ENCODE measurements at regions not wholly inside any gene's neighbourhood (a gene's known extent, or its start where the extent isn't known, plus 50 kb on each side); places are given as distances from the start of the nearest gene placed in this dataset.

DNA sequence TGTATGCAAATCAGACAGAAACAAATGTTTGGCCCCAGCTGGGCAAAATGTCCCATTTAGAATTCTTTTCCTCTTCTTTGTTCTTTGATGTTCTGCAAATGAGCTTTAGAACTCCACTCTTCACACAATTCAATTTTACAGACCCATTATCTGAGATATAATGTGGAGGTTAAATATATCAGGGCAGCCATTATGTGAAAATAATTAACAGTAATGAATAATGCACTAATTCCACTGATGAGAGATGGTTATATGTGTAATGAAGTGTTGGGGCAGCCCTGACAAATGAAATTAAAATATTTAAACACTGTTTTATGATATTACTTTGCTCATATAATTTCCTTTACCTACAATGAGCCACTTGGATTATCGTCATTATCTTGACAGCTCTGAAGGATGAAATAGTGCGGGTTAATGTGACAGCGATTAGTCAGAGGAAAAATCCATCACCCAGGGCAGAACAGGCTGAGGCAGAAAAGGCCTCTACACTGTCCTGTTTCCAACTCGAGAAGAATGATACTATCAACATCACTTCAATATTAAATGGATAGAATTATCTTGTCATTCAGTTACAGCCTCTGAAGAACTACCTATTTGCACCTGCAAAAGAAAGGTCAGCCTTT, 321.1 kb downstream of the RBM26 start:
- no peak for DNase-seq

DNA sequence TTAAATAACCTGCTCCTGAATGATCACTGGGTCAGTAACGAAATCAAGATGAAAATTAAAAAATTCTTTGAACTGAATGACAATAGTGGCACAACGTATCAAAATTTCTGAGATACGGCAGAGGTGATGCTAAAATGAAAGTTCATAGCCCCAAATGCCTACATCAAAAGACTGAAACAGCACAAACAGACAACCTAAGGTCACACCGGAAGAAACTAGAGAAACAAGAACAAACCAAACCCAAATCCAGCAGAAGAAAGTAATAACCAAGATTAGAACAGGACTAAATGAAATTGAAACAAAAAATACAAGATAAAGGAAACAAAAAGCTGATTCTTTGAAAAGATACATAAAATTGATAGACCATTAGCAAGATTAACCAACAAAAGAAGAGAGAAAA, 324.1 kb downstream of the RBM26 start:
- no peak for DNase-seq

DNA sequence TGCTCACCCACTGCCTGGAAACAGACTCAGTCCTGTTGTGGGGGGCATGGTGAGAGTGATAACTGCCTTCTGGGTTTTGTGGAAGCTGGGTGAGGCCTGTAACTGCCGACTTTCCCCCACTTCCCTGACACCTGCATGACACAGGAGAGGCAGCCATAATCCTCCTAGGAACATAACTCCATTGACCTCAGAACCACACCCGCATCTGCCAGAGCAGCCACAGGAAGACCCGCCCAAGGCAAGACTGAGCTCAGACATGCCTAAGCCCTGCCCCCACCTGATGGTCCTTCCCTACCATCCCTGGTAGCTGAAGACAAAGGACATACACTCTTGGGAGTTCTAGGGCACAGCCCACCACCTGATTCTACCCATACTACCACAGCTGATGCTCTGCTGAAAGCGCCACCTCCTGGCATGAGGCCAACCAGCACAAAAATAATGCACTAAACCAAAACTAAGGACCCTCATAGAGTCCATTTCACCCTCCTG, 326.7 kb downstream of the RBM26 start:
- no peak for DNase-seq

DNA sequence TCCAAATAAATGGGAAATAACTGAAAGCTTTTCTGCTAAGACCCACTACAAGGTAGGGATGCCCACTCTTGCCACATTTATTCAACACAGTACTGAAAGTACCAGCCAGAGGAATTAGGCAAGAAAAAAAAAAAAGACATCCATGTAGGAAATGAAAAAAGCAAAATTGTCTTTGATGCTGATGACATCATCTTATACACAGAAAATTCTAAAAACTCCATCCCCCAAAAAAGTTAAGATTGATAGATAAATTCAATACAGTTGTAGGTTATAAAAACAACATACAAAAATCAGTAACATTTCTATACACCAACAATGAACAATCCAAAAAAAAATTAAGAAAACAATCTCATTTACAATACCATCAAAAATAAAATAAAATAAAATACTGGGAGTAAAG, 330.4 kb downstream of the RBM26 start:
- DNase-seq, result no peak

DNA sequence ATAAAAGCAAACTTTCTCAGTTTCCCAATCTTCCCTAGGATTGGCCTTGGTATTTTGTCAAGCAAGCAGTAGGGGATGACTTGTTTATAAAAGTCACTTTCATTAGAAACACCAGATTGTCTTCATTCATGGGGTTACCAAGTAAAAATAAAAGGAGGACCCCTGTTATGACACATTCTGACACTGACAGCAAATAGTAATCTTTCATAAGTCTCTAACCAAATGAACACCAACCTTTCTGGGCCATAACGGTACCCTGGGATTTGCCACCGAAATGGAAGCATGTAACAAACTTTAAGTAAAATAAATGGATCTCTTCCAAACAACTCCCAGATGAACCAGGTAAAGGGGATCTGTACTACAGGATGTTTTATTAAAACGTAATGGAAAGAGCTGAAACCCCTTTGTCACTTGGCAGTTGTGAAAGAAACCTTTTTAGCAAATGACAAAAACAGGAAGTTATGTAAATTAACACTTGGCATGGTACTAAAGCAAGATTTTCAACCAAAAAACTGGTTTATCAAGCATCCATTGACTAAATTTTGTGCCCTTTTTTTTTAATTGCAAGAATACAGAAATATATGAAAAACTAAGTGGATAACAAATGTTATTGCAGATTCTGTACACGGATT, 335.6 kb downstream of the RBM26 start:
- no peak for DNase-seq

DNA sequence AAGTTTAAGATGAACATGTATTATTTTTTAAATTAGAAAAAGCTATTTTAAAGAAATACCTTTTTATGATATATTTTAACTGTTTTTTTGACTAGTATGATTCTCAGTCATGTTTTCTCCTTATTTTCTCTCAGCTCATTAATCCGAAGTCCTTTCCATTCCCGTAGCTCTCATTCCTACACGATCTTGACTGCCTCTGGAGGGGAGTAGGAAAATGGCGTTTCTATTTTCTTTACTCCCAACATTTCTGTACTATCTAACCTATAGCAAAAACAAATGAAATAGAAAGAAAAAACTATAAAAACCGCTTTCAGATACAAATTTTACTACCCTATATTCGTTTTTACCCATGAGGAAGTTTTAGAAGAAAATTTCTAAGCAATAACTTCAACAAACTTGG, 343.8 kb downstream of the RBM26 start:
- no peak for DNase-seq

DNA sequence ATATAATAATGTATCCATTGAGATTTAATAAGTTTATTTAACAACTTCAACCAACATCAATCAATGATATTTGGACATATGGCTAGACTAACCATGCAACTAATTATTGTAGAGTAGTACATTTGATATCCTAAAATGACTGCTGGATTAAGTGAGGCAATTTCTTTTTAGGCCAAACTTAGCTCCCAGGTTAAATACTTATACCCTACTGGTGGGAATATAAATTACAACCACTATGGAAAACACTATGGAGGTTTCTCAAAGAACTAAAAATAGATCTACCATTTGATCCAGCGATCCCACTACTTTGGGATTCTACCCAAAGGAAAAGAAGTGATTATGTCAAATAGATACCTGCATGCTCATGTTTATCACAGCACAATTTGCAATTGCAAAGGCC, 345.8 kb downstream of the RBM26 start:
- DNase-seq, result no peak

DNA sequence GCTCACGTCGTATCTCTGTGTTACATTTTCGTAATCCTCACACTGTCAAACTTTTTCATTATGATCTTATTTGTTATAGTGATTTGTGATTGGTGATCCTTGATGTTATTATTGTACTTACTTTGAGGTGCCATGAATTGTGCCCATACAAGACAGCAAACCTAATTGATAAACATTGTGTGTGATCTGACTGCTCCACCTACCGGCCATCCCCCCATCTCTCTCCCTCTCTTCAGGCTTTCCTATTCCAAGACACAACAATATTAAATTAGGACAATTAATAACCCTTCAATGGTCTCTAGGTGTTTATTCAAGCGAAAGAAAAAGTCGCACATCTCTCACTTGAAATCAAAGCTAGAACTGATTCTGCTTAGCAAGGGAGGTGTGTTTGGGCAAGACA, 349.3 kb downstream of the RBM26 start:
- DNase-seq, result no peak

DNA sequence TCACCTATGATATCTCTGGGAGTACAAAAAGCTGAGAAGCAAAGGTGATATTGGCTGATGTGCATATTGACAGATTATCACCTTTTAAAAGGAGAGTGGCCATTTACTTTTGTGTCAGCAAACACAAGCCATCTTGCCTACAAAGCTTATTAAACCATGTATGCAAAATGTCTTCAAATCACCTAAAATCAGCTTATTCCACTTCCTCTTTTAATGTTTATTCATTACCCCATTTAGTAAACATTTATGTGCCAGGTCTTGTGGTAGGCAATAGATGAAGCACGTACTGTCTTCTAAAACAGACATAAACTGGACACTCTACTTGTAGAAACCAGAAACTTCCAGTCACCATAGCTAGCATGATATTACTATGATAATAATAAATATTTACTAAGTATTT, 354.6 kb downstream of the RBM26 start:
- no peak for DNase-seq

DNA sequence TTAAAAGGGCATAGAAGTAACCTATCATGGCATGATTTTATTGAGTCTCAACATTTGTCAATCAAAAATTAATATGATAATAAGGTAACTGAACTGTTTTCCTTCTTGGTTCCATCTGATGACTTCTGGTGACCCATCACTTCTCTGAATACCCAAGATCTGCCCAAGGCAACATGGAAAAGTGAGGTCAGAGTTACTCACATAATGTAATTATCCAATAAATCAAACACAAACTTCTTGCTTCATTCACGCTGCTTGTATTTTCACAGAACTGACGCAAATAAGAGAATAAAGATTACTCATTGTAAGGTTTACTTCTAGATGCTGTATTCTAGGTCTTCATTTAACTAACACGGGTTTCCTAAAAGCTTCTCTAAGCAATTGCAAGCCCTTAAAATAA, 361.6 kb downstream of the RBM26 start:
- no peak for DNase-seq

DNA sequence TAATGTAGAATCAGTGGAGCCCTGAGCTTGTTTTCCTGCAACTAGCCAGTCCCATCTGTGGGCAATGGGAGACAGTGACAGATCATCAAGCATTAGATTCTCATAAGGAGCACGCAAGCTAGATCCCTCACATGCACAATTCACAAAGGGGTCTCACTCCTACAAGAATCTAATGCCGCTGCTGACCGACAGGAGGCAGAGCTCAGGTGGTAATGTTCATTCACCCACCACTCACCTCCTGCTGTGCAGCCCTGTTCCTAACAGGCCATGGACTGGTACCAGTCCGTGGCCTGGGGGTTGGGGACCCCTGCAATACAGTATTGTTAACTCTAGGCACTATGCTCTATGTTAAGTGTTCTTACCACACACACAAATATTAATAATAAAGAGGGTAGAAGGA, 362.8 kb downstream of the RBM26 start:
- no peak for DNase-seq

DNA sequence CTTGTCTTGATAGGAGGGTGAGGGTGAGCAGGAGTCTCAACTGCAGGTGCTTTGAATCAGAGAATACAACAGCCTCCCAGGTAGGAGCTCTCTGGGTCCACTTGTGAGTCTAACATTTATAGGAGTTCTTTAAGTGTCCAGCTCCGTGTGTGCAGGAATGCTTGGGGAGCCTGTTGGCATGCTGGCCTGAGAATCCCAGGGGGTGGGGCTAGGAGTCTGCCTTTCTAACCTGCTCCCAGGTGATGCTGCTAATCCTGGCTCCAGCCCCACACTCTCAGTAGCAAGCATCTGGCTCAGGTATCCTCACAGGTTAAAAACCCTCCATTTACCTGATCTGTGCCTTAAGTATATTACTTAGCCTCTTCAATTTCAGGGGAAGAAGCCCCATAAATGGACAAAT, 368.9 kb downstream of the RBM26 start:
- DNase-seq, result no peak

DNA sequence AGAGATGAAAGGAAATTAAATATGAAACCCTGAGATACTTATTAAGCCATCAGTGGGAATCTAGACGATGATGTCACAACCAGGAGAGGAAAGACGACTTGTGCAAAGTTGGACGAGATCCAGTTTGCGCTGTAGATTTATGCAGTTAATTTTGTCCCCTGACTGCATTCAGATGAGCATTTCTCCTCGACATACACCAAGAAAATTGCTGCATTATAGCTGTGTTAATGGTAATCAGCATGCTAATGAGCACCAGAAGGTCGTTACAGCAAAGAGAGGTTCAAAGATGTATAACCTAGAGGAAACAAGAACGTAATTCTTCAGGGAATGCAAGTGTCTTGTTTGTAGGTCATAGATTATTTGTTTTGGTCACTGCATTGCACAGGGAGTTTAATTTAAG, 371.7 kb downstream of the RBM26 start:
- no peak for DNase-seq

DNA sequence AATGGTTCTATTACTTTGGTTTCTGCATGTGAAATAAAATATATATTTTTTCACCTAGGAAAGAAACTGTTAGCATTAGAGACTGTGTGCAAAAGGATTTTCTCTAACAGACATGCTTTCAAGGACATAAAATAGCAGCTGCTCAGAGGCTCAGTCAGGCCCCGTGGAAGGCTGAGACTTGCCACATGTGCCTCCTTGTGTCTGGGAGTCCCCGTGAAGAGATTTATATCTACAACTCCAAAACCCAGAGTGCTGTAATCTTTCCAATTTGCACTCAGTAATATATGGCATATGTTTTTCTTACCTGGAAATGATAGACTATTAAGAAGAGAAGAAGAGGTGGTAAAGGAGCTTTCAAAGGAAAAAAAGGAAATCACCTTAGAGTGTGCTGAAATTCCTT, 371.6 kb upstream of the OBI1 start:
- no peak for DNase-seq

DNA sequence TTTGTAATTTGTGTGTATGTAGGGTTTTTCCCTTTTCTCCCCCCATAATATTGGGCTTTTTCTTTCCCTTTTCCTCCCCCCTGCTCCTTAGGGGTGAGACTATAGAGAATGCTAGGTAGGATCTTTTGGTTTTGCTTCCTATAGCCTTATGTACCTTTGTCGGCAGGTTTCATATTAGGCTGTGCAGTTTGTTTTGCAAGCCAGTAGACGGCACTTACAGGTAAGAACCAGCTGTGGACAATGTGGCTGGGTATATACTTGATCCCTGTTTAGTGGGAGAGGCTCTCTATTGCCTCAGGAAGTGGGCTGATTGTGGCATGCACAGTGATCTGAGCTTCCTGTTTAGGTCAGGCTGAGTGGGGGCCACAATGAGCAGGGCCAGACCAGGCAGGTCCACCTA, 359.2 kb upstream of the OBI1 start:
- DNase-seq, result no peak

DNA sequence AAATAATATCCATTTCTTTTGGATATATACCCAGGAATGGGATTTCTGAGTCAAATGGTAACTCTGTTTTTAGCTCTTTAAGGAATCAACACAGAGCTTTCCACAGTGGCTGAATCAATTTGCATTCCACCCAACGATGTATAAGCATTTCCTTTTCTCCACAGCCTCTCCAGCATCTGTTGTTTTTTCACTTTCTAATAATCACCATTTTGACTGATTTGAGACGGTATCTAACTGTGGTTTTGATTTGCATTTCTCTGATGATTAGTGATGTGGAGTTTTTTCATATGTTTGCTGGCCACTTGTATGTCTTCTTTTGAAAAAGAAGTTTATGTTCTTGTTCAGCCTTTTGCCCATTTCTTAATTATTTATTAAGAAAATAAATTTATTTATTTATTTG, 352.2 kb upstream of the OBI1 start:
- no peak for DNase-seq

DNA sequence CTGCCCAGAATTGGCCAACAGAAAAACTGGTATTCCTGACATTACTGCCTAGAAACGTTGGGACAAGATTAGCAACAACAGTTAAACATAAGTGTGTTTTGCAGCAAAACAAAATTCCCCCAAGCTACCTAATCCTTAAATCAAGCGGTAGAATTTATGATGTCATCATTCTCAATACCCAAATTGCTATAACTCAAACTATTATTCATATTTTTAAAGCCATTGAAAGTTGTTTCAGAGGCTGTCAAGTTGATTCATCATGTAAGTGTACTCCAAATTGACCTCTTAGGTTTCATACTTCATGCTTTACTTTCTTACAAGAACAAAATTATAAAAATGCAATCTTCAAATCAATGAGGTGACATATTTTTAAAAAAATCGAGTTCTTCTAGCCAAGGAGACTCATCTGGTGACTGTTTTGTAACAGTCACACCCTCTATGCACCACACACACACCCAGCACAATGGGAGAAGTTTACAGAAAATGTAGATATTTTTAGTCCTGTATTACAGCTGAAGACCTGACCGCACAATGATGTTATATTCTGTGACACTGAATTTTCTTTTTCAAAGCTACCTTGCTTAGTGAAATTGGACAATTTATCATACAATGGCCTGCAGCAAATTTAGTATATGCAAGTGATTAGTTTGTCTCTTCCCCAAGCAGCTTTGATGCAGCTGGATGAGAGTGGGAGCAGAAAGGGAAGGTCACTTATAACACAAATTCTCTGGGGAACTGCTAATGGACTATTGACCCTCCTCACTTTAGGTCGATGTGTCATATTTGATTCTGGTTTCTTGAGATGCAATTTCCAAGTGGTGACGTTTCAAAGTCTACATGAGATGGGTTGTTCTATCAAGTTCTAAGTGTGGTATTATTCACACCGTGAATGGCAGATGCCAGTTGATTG, 345.3 kb upstream of the OBI1 start:
- DNase-seq, result no peak

DNA sequence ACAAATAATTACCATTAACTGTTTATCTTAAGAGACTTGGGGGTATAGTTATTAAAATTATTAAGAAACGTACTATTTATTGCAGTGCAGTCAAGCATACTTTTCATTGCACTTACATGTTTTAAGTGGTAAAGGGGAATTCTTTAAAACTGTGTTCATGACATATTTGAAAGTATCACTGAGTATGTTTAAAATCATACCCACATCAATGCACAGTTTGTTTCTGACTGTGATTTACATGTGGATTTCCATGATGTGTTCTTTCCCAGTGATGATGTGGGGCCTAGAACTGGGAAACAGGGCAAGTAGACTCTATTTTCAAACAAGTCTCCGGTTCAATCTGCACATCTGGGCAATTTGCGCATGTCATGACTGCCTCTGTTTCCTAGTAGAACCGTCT, 340.5 kb upstream of the OBI1 start:
- DNase-seq, result no peak

DNA sequence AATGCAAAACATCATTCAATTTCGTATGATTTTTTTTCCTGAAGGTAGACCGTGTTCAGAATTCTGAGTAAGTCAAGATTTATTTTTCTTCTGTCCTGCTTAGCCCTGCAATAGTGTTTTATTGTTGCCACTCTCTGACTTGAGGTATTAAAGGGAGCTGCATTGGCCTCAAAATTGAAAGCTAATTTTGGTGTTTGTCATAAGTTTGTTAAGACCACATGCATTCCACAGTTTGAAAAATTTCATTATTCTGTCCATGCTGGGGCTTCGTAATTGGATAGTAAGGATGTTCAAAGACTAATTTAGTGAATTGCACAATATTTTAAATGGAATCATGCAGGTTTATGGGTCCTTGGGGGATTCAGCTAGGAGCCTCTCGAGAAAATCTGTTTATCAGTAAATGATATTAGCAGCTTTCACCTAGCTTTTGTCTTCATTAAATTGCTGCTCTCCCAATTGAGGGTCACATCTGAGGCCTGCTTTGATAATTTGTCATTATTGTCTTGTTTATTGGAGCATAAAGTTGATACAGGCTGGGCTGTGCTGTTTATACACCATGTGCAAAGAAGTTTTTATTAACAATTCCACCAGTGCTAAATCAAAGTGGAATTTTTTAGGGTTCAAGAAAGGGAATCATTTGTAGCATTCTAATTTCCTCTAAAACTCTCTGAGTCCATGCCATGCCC, 339.8 kb upstream of the OBI1 start:
- DNase-seq, result no peak

DNA sequence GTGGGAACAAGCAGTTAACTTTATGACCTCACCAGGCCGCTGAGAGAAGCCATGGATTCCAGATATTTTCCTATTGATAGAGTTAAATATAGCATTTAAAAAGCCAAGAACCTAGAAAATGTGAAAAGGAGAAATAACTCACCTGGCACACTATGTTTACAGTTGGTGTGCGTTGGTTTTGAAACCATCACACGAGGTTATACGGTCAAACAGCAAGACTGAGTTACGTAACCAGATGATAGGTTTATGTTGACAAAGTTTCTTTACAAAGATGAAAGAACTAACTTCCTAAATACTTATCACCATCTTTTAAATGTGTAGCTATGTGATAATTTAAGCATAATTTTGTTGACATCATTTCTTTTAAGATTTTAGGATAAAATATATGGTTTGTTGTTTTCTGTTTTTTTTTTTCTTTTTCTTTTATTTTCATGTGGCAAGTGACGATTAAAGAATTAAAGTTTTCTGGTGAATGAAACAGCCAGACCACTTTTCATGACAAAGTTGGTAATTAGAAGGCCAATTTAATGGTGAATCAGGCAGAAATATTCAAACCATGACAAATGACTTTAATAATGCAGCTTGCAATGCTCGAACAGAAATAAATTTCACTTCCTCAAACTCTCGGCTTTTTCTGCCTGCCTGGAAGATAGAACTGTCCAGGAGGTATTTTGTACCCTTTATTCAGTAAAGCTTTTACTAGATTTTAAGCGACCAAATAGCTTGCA, 339.1 kb upstream of the OBI1 start:
- no peak for DNase-seq

DNA sequence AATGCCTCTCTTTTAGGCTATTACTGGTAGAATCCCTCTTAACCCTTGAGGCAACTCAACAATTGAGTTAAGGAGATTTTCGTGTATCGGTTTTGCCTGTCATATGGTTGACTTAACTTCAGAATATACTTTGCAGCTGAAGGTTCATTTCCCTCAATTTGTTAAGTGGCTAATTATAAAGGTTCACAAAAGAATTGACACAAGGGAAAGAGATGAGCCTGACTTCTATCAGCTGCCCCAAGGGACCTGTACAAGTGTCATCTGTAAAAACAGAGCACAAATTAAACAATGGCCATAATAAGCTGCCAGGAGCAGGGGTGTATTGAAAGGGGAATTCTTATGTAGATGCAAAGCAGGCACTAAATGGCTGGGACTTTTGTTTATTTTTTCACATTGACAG, 334.8 kb upstream of the OBI1 start:
- DNase-seq, result no peak

DNA sequence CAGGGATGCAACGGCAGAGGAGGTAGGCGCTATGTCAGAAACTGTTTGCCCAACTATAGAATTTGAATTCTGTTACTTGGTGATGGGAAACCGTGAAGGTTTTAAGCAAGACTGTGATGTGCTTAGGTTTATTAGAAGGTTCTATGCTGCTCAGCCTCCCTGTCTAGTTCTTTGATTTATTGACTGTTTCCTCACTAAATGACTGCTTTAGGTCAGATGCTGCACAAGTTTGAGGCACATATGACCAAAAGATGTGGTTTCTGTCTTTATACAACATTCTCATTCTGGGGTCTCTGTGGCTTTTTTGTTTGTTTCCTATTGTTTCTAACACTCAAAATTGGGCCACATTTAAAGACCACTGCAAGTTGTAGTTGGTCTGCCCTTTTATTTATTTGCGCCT, 323.0 kb upstream of the OBI1 start:
- no peak for DNase-seq

Data from left kidney (tissue), 1 donor.